CD8-positive, alpha-beta memory T cell (primary cell): ENCODE measurements at regions not wholly inside any gene's neighbourhood (a gene's known extent, or its start where the extent isn't known, plus 50 kb on each side); places are given as distances from the start of the nearest gene placed in this dataset.

Experiments used
- CTCF ChIA-PET: fragments of 350-600 bp; sonication (Branson Sonifier 250); formaldehyde crosslinking; loops from one replicate; lab custom pipeline; 2021; ENCODE audit warnings: antibody characterized with exemption; lab: Charles Lee
- POLR2A ChIA-PET: fragments of 350-600 bp; sonication (Branson Sonifier 250); formaldehyde crosslinking; loops from one replicate; lab custom pipeline; 2021; ENCODE audit warnings: antibody characterized with exemption; lab: Charles Lee
- DNase-seq, 5 donors: peaks; one replicate each; pipeline versions ENCODE4 v3.0.0 to v3.0.0-alpha.2; 2020 to 2022; ENCODE audit warnings: mixed read lengths in 1 of 5
- H3K27ac ChIP-seq: one replicate; pipeline ENCODE4 v1.7.0; 2013; ENCODE audit warnings: low read depth, mild to moderate bottlenecking, low read length, moderate library complexity
- H3K27me3 ChIP-seq: 2 replicates; pipeline ENCODE4 v1.7.0; 2013; ENCODE audit warnings: low read length, mild to moderate bottlenecking; ENCODE audit not compliant: insufficient read depth, poor library complexity, severe bottlenecking
- H3K36me3 ChIP-seq: 2 replicates; pipeline ENCODE4 v1.7.0; 2013; ENCODE audit warnings: mild to moderate bottlenecking, low read length, moderate library complexity; ENCODE audit not compliant: insufficient read depth
- H3K4me1 ChIP-seq: 2 replicates; pipeline ENCODE4 v1.7.0; 2013; ENCODE audit warnings: mild to moderate bottlenecking, low read length, moderate library complexity; ENCODE audit not compliant: insufficient read depth
- H3K4me3 ChIP-seq: 2 replicates; pipeline ENCODE4 v1.7.0; 2013; ENCODE audit warnings: mild to moderate bottlenecking, low read length
- H3K9me3 ChIP-seq: 2 replicates; pipeline ENCODE4 v1.7.0; 2013; ENCODE audit warnings: mild to moderate bottlenecking, low read length
- H3K27ac Mint-ChIP-seq, 8 donors: one replicate each; pipeline ENCODE4 v1.8.0; 2020 to 2021; ENCODE audit warnings: mixed read lengths in 8 of 8, mild to moderate bottlenecking in 6 of 8, inconsistent platforms in 3 of 8, moderate library complexity in 3 of 8
- H3K27me3 Mint-ChIP-seq, 2 donors: one replicate each; pipeline ENCODE4 v1.8.0; 2020 to 2021; ENCODE audit warnings: mixed read lengths in 2 of 2, mild to moderate bottlenecking in 1 of 2, moderate library complexity in 1 of 2
- H3K36me3 Mint-ChIP-seq, 3 donors: one replicate each; pipeline ENCODE4 v1.8.0; 2020 to 2021; ENCODE audit warnings: mixed read lengths in 3 of 3, inconsistent platforms in 1 of 3, mild to moderate bottlenecking in 1 of 3
- H3K4me1 Mint-ChIP-seq, 3 donors: one replicate each; pipeline ENCODE4 v1.8.0; 2020 to 2021; ENCODE audit warnings: mixed read lengths in 3 of 3, inconsistent platforms in 1 of 3, mild to moderate bottlenecking in 1 of 3
- H3K4me3 Mint-ChIP-seq, 7 donors: one replicate each; pipeline ENCODE4 v1.8.0; 2020 to 2021; ENCODE audit warnings: mixed read lengths in 7 of 7, mild to moderate bottlenecking in 6 of 7, moderate library complexity in 4 of 7, inconsistent platforms in 2 of 7
- H3K9me3 Mint-ChIP-seq, 5 donors: one replicate each; pipeline ENCODE4 v1.8.0; 2020 to 2022; ENCODE audit warnings: mixed read lengths in 5 of 5, mild to moderate bottlenecking in 3 of 5, moderate library complexity in 2 of 5, inconsistent platforms in 1 of 5

- no peaks in the 10 kb centered on the region for H3K4me1 Mint-ChIP-seq
- no peak for DNase-seq
- peaks cover 8 to 12% (median 10%) of the 10 kb centered on the region in 5 donors for H3K9me3 Mint-ChIP-seq
- H3K9me3 ChIP-seq = no peaks in the 10 kb centered on the region
- ChIA-PET POLR2A (no interaction called here), CTCF (no interaction called here)
- no peaks in the 10 kb centered on the region for H3K4me1 ChIP-seq
- H3K36me3 ChIP-seq = no peaks in the 10 kb centered on the region
- H3K27ac Mint-ChIP-seq = no peak overlapping the region
- no peak overlapping the region for H3K4me3 Mint-ChIP-seq
- H3K27me3 ChIP-seq = no peaks in the 10 kb centered on the region
- H3K36me3 Mint-ChIP-seq = no peaks in the 10 kb centered on the region
- H3K27ac ChIP-seq = no peak overlapping the region
- H3K27me3 Mint-ChIP-seq = no peaks in the 10 kb centered on the region
- H3K4me3 ChIP-seq = no peak overlapping the region
Observed at GRCh38 chr14:47772652-47773051, 97.2 kb upstream of the MDGA2 start.

GRCh38 chr14:47763188-47763854 is 87.9 kb upstream of the MDGA2 start:
- CTCF ChIA-PET = no interaction called here

DNA sequence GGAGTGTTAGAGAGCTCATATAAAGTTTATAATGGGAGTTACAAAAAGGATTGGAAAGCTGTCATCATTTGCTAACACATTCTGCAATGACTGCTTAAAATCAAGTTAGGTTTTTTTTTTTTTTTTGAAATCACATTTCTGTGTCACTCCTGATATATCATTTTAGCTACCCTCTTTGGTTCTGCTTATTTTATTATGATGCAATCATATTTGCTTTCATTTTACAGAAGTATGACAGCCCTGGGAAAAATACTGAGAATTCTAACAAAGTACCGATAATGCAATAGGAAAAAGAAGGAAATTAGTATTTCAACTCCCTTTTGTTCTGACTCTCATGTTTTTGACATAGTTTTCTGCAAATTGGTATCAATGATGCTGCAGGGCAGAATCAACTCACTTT is 71.6 kb upstream of the MDGA2 start:
- H3K9me3 ChIP-seq = no peaks in the 10 kb centered on the region
- Mint-ChIP-seq H3K4me3 (no peak overlapping the region), H3K4me1 (no peaks in the 10 kb centered on the region), H3K9me3 (peaks cover 2 to 27% (median 7%) of the 10 kb centered on the region in 5 donors), H3K27me3 (no peaks in the 10 kb centered on the region), H3K27ac (no peak overlapping the region), H3K36me3 (no peaks in the 10 kb centered on the region)
- no peak for DNase-seq
- H3K27me3 ChIP-seq = no peaks in the 10 kb centered on the region
- H3K4me1 ChIP-seq = no peaks in the 10 kb centered on the region
- no peak overlapping the region for H3K4me3 ChIP-seq
- POLR2A ChIA-PET = no interaction called here
- no peak overlapping the region for H3K27ac ChIP-seq
- H3K36me3 ChIP-seq = no peaks in the 10 kb centered on the region
- CTCF ChIA-PET = no interaction called here

More at GRCh38 chr14:47763188-47763854, 87.9 kb upstream of the MDGA2 start:
- Histone ChIP-seq H3K9me3 (no peaks in the 10 kb centered on the region), H3K4me3 (no peak overlapping the region), H3K4me1 (no peaks in the 10 kb centered on the region), H3K36me3 (no peaks in the 10 kb centered on the region), H3K27me3 (no peaks in the 10 kb centered on the region), H3K27ac (no peak overlapping the region)
- H3K4me1 Mint-ChIP-seq = no peaks in the 10 kb centered on the region
- no peak overlapping the region for H3K4me3 Mint-ChIP-seq
- H3K27me3 Mint-ChIP-seq = no peaks in the 10 kb centered on the region
- DNase-seq = no peak
- no peaks in the 10 kb centered on the region for H3K36me3 Mint-ChIP-seq
- H3K27ac Mint-ChIP-seq = no peak overlapping the region
- POLR2A ChIA-PET = no interaction called here
- H3K9me3 Mint-ChIP-seq = peaks cover 11 to 34% (median 31%) of the 10 kb centered on the region in 5 donors

DNA sequence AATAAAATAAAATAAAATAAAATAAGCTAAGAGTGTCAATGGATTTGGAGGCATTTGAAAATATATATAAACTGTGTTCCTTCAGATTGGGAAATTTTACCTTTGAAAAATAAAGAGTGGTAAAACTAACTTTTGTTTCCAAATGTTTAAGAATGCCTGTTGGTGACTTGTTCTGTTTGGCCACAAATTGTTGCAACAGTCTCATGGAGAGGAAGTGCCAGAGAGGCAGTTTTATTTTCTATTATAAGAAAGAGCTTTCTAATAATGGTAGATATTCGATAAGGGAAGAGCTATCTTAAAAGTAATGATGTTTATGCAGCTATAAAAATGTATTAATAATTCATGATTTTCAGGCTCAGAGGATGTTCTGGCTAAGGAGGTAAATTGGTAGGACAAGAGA is 68.8 kb upstream of the MDGA2 start:
- no peak for DNase-seq
- H3K36me3 ChIP-seq = no peaks in the 10 kb centered on the region
- H3K4me1 ChIP-seq = no peaks in the 10 kb centered on the region
- POLR2A ChIA-PET = no interaction called here
- CTCF ChIA-PET = no interaction called here
- Mint-ChIP-seq H3K4me3 (no peak overlapping the region), H3K36me3 (no peaks in the 10 kb centered on the region), H3K27ac (no peak overlapping the region), H3K9me3 (peaks cover 0 to 26% (median 6%) of the 10 kb centered on the region in 5 donors), H3K27me3 (no peaks in the 10 kb centered on the region), H3K4me1 (no peaks in the 10 kb centered on the region)
- H3K9me3 ChIP-seq = no peaks in the 10 kb centered on the region
- H3K27me3 ChIP-seq = no peaks in the 10 kb centered on the region
- H3K27ac ChIP-seq = no peak overlapping the region
- no peak overlapping the region for H3K4me3 ChIP-seq

DNA sequence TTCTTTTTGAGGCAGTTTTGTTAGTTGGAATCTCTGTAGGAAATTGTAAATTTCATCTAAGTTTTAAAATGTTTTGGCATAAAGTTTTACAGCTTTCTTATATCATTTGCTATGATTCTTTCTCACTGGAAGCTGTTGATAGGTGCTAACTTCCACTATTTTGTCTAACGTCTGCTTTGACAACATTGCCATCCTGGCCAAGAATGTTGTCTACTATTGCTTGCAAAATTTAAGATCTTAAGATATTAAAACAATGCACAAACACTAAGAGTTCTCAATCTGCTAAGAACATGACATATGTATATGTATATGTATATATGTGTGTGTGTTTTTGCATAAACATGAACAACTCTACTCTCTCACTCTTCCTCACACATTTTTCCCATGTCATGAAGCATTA is 64.1 kb upstream of the MDGA2 start:
- H3K27me3 ChIP-seq = no peaks in the 10 kb centered on the region
- ChIA-PET CTCF (no interaction called here), POLR2A (no interaction called here)
- no peaks in the 10 kb centered on the region for H3K4me1 Mint-ChIP-seq
- H3K27ac Mint-ChIP-seq = no peak overlapping the region
- no peaks in the 10 kb centered on the region for H3K36me3 ChIP-seq
- no peaks in the 10 kb centered on the region for H3K27me3 Mint-ChIP-seq
- H3K9me3 Mint-ChIP-seq = peaks cover 2 to 12% (median 5%) of the 10 kb centered on the region in 5 donors
- H3K27ac ChIP-seq = no peak overlapping the region
- H3K4me1 ChIP-seq = no peaks in the 10 kb centered on the region
- no peak for DNase-seq
- no peaks in the 10 kb centered on the region for H3K36me3 Mint-ChIP-seq
- no peak overlapping the region for H3K4me3 ChIP-seq
- H3K4me3 Mint-ChIP-seq = no peak overlapping the region
- H3K9me3 ChIP-seq = no peaks in the 10 kb centered on the region

DNA sequence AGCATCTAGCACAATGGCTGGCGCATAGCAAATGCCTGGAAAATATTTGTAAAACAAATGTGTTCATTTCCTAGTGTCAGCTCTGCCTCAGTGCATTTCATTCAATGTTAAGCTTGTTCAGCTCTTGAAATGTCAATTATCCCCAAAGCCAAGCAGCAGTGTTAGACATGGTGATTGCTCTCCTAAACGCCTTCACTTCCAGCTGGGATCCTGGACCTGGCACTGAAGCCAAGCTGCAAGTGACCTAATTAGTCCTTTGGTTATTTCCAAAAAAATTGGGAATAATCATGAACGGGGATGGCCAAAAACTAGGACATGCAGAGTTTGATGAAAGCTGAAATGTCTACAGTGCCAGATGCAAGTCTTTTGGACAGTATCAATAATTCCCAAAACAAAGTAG is 54.9 kb upstream of the MDGA2 start:
- CTCF ChIA-PET = no interaction called here
- H3K27me3 Mint-ChIP-seq = no peaks in the 10 kb centered on the region
- no peak overlapping the region for H3K4me3 ChIP-seq
- no peaks in the 10 kb centered on the region for H3K36me3 Mint-ChIP-seq
- no peak for DNase-seq
- peaks cover 1 to 45% (median 4%) of the 10 kb centered on the region in 5 donors for H3K9me3 Mint-ChIP-seq
- H3K36me3 ChIP-seq = no peaks in the 10 kb centered on the region
- POLR2A ChIA-PET = no interaction called here
- no peaks in the 10 kb centered on the region for H3K4me1 ChIP-seq
- no peak overlapping the region for H3K27ac ChIP-seq
- H3K27me3 ChIP-seq = no peaks in the 10 kb centered on the region
- no peaks in the 10 kb centered on the region for H3K4me1 Mint-ChIP-seq
- no peak overlapping the region for H3K4me3 Mint-ChIP-seq
- H3K9me3 ChIP-seq = no peaks in the 10 kb centered on the region
- no peak overlapping the region for H3K27ac Mint-ChIP-seq
